Fibroblast of gingiva (primary cell): ENCODE measurements at regions not wholly inside any gene's neighbourhood (a gene's known extent, or its start where the extent isn't known, plus 50 kb on each side); places are given as distances from the start of the nearest gene placed in this dataset.
"Not testable (repeated sequence)": the region's sequence is repeated elsewhere in the genome, so short reads cannot be mapped to it uniquely, and the experiment has no call there.

Source experiments
- DNase-seq: peaks from one replicate; pipeline ENCODE4 v3.0.0-alpha.2; 2011; ENCODE audit warnings: low read depth

GRCh38 chr16:21363550-21364223 lies 85.6 kb upstream of the CRYM start:
- peak; percentile 68 for DNase-seq

- DNase-seq, result peak; percentile 51
Measured at GRCh38 chr16:21361612-21362227, 83.6 kb upstream of the CRYM start.

- DNase-seq, result not testable (repeated sequence)
Measured at GRCh38 chr16:21361045-21361444, 83.0 kb upstream of the CRYM start.

GRCh38 chr16:21359513-21359912 lies 81.4 kb upstream of the CRYM start:
- DNase-seq, result not testable (repeated sequence)

GRCh38 chr16:21358261-21358795 lies 80.2 kb upstream of the CRYM start:
- DNase-seq, result not testable (repeated sequence)

DNA sequence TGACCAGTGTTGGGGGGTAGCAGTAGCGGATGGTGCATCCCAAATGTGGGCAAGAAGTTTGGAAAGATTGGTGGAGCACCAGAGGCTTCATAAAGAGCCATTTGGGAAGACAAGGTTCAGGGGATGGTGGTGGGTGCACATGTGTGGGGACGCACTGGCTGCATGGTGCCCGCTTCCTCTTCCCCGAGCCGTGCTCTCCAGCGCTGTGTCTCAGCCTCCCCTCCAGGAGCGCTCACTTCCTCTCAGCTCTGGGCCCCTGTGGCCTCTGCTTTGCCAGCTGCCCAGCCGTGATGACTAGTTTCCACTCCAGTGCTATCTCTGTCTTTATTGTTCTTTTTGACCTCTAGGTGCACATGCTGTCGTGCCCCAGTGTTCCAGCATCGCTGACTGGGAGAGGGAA lies 78.2 kb upstream of the CRYM start:
- DNase-seq, result not testable (repeated sequence)

GRCh38 chr16:21351433-21351832 lies 73.3 kb upstream of the CRYM start:
- DNase-seq, result not testable (repeated sequence)

GRCh38 chr16:21350851-21351250 lies 72.8 kb upstream of the CRYM start:
- not testable (repeated sequence) for DNase-seq

DNA sequence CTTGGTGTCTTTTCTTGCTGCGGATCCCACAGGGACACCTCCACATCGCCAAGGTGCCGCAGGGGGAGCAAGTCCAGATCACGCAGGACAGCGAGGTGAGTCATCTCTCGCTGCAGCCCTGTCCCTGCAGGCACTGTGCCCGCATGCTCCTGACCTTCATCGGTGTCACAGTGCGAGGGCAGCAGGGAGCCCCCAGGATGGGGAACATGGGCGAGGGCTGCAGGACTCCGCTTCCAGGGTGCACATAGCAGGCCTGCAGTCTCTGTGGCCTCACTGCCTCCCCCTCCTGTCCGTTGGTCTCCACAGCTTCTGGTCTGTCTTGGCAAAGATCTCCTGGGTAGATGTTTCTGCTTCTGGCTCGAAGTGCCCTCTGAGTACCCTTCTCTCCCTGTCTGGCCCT lies 71.2 kb upstream of the CRYM start:
- DNase-seq, result not testable (repeated sequence)

DNA sequence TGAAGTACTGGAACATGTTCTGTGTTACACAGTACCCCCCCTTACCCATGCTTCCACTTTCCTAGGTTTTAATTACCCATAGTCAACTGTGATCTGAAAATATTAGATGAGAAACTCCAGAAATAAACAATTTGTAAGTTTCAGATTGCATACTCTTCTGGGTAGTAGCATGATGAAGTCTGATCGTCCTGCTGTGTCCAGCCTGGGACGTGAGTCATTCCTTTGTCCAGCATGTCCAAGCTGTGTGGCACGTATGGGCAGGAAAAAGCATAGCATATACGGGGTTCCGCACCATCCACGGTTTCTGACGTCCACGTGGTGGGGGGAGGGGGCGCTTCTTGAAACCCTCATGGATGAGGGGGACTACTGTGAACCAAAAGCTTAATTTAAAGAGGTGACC lies 70.7 kb upstream of the CRYM start:
- not testable (repeated sequence) for DNase-seq

DNA sequence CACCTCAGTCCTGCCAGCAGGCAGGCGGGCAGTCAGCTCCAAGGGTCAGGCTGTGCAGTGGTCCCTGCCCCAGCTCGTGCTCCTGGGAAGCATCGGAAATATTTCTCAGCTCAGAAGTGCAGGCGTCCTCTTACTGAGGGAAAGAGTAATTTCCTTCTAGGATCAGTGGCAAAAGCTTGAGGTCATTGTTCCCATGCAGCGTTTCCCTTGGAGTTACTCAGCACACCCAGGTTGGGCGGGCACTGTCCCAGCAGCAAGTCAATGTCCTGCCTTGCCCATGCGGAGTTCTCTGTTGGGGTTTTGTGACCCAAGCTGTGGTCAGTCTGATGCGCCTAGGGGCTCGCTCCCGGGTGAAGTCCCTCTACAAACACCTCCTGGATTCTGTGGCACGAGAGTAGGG lies 69.4 kb upstream of the CRYM start:
- DNase-seq, result not testable (repeated sequence)

- not testable (repeated sequence) for DNase-seq
Measured at GRCh38 chr16:21346756-21347491, 68.8 kb upstream of the CRYM start.

- DNase-seq, result not testable (repeated sequence)
Measured at GRCh38 chr16:21344361-21344912, 66.3 kb upstream of the CRYM start.

DNA sequence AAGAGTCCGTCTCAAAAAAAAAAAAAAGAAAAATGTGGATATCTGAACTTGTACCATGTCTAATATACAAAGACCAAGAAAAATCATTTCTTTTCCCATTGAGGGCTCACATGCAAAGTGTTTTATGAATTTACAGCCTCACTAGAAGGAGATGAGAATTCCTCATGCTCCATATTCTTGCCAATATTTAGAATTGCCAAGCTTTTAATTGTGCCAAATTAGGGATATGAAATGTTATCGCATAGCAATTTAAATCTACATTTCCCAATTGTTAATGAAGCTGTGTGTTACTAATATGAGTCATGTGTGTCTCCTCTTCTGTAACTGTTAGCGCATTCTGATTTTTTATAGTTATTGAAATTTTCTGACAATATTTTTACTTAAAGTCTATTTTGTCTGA lies 63.0 kb upstream of the CRYM start:
- no peak for DNase-seq

DNA sequence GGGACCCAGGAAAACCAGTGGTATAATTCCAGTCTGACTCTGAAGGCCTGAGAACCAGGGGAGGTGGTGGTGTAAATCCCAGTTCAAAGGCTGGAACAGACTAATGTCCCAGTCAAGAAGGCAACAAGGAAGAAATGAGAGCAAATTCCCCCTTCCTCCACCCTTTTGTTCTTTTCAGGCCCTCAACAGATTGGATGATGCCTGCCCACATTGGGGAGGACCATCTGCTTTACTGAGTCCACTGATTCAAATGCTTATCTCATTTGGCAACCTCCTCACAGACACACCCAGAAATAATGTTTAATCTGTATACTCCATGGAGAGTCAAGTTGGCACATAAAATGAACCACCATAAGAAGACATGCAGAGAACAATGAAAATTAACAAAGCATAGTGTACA lies 61.9 kb upstream of the CRYM start:
- DNase-seq, result no peak

DNA sequence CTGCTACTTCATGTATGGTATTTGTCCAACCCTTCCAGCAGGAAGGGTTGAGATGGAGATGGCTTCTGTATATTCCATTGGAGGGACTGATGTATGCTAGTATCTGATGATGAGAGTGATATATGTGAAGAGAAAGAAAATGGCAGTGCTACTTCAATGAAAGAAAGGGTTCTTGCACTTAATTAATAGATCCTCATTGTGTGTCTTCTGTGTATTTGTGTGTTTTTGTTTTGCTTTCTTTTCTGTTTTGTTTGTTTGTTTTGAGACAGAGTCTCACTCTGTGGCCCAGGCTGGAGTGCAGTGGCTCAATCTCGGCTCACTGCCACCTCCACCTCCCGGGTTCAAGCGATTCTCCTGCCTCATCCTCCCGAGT lies 61.2 kb upstream of the CRYM start:
- DNase-seq, result no peak

DNA sequence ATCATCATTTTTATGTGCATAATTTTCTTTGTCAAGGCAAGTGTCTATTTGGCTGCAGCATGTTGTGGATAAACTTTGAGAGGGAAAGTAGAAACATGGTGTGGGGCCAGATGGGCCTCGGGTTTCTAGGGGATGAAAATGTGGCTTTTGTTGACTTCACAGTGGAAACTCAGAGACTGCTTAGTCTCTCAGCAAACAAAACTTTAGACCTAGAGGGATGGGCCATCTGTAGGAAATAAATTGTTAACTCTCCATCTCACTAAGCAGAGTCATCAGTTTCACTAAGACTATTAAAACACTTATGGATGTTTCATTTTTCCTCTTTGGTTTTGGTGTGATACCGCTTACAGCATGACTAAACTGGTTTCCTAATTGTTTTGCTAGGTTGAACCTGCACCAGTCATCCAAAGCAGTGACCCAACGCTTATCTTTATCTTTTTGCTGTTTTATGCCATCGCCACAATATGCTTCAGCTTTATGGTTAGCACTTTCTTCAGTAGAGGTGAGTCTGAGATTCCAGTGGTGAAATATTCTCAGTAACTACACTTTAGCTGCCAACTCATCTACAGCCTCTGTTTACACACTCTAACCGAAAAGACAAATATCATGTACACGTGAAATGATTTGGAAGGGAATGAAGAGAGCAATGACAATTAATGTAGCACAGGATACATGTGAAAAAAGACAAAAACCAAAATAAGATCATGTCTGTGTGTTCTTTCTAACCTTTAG lies 60.6 kb upstream of the CRYM start:
- DNase-seq, result no peak

GRCh38 chr16:21336231-21336630 lies 58.1 kb upstream of the CRYM start:
- DNase-seq, result no peak

DNA sequence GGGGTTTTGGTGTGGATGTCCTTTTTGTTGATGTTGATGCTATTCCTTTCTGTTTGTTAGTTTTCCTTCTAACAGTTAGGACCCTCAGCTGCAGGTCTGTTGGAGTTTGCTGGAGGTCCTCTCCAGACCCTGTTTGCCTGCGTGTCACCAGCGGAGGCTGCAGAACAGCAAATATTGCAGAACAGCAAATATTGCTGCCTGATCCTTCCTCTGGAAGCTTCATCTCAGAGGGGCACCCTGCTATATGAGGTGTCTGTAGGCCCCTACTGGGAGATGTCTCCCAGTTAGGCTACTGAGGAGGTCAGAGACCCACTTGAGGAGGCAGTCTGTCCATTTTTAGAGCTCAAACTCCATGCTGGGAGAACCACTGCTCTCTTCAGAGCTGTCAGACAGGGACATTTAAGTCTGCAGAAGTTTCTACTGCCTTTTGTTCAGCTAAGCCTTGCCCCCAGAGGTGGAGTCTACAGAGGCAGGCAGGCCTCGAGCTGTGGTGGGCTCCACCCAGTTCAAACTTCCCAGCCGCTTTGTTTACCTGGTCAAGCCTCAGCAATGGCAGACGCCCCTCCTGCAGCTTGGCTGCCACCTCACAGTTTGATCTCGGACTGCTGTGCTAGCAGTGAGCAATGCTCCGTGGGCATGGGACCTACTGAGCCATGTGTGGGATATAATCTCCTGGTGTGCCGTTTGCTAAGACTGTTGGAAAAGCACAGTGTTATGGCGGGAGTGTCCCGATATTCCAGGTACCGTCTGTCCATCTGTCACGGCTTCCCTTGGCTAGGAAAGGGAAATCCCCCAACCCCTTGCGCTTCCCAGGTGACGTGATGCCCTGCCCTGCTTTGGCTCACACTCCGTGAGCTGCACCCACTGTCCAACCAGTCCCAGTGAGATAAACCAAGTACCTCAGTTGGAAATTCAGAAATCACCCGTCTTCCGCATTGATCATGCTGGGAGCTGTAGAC lies 56.4 kb upstream of the CRYM start:
- DNase-seq, result not testable (repeated sequence)

GRCh38 chr16:21333683-21334082 lies 55.6 kb upstream of the CRYM start:
- not testable (repeated sequence) for DNase-seq
